NCI-H1436 (cell line): ENCODE measurements at regions not wholly inside any gene's neighbourhood (a gene's known extent, or its start where the extent isn't known, plus 50 kb on each side); places are given as distances from the start of the nearest gene placed in this dataset.

Experiments used
- DNase-seq: peaks from one replicate; lab custom pipeline; 2025; lab: John Stamatoyannopoulos, UW

DNA sequence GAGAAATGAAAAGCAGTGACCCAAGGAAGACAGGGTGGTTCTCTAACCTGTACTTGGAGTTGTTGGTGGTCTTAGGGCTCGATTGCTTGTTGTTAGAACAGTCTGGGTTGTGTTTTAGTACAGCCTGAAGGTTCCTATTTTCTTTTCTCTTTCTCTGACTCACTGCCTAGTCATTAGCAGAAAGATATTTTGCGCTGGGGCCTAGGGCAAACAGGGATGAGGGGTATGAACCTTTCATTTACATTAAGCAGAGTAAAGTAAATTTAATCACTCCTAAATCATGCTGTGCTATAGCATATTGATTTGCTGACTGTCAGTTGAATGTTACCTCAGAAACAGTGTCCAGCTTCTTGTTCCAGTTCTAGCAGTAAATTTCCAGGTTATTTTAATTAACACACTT, 197.2 kb downstream of the RWDD3 start:
- no peak for DNase-seq

DNA sequence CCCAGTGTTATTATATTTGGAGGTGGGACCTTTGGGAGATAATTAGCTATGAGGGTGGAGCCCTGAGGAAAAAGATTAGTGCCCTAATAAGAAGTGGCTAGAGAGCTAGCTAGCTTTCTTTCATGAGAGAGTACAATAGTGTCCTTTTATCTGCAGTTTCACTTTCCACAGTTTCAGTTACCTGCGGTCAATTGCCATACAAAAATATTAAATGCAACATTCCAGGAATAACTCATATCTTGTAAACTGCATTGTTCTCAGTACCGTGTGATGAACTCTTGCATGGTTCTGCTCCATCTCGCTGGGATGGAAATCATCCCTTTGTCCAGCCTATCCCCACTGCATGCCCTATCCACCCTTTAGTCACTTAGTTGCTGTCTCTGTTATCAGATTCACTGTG, 201.6 kb downstream of the RWDD3 start:
- no peak for DNase-seq

GRCh38 chr1:95437011-95437410, 203.0 kb downstream of the RWDD3 start:
- no peak for DNase-seq

GRCh38 chr1:95437781-95438180, 203.8 kb downstream of the RWDD3 start:
- no peak for DNase-seq

GRCh38 chr1:95438218-95438948, 204.4 kb downstream of the RWDD3 start:
- DNase-seq = no peak

DNA sequence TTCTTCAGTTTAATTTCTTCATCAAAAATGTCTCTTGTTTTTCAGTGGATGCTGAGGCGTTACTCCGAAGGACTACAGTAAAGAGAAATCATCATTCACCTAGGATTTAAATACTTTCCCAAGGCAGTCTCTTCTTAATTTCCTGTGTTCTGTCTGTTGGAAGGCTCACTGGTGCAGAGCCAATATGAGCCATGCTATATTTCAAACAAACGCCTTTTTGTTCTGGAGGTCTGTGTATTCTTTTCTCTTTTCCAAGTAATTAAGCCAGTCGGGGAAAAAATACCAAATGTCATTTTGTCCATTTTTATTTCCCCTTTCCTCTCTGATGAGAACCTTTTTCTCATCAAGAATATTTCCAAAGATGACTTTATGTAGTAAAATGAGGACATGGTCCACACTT, 206.5 kb downstream of the RWDD3 start:
- no peak for DNase-seq

DNA sequence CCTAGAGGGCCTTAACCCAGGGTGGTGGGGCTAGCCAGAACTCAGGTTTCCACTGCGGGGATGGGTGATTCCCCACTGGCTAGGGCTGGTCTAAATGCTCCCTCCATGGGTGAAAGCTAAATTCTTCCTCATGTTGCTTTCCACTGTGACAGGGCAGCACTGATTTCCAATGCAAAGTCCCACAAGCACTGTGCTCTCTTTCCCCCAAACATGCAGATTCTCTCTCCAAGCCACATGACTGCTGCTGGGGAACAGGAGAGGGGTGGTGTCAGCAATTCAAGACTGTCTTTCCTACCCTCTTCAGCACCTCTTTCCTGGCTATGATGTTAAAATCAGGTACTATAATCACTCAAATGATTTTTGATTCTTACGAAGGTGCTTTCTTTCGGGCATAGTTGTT, 215.5 kb downstream of the RWDD3 start:
- no peak for DNase-seq

- no peak for DNase-seq
Measured at GRCh38 chr1:95451054-95451453, 217.0 kb downstream of the RWDD3 start.

DNA sequence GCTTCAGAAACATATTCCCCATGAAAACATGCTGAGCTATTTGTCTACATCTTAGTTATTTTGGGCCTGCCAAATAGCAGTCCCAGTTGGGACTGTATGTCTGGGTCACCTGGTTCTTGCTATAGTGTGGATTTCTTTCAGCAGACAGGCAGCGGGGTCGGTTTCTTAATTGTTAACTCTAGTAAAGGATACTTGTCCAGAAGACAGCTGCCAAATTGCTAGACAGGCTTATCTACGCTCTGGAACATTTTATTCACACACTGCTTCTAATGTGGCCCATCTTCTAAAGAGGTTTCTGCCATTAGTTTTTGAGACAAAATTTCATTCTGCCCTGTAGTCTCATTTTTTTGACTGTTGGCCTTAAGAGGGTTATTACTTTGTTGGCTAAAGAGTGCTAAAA, 217.9 kb downstream of the RWDD3 start:
- DNase-seq = no peak

DNA sequence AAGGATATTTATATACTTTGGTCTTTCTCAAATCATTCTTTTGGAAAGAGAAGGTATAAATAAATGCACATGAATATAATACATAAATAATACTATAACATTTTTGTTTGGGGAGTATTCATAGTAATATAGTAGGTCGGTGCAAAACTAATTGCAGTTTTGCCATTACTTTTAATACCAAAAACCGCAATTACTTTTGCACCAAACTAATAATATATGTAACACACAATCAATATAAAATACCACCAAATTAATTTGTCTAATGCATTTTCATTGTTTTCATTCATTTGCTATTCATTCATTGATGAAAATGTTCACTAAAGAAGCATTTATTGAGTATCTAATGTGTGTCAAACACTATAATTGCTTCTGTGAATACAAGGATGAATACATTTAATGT, 219.0 kb downstream of the RWDD3 start:
- no peak for DNase-seq

GRCh38 chr1:95467036-95467435, 233.0 kb downstream of the RWDD3 start:
- no peak for DNase-seq

- no peak for DNase-seq
Measured at GRCh38 chr1:95475686-95476457, 241.9 kb downstream of the RWDD3 start.

DNA sequence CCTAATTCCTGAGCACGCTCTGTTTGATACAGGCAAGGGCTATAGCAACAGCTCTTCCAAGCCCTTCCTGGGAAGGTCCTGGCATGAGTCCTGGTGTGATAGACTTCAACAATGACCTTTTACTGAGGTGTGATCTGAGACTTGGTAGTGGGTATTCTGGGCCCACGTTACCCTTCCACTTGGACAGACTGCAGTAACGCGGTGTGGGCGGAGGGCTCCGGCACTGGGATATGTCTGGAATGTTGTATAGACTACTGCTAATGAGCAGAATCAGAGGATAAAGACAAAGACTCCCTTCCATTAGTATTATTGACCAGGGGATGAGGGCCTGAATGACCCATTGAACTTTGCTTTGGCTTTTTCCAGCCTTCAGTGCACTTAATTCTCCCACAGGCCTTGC, 262.3 kb downstream of the RWDD3 start:
- DNase-seq = no peak

DNA sequence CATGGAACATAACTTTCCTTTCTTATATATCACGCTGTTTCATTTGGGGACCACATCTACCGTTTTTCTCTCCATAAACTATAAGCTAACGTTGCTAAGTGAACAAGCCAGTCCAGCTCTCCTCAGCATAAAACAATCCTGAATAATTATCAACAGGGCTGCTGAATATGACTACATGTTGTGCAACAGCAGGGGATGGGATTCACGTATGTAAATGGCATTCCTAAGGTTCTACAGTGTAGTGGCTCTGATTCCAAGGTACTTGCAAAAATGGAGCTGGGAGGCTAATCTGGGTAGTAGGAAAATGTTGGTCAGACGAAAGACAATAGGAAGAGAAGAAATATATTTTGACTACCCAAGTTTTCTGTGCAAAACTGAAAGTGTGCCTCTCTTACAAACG, 262.8 kb downstream of the RWDD3 start:
- no peak for DNase-seq

DNA sequence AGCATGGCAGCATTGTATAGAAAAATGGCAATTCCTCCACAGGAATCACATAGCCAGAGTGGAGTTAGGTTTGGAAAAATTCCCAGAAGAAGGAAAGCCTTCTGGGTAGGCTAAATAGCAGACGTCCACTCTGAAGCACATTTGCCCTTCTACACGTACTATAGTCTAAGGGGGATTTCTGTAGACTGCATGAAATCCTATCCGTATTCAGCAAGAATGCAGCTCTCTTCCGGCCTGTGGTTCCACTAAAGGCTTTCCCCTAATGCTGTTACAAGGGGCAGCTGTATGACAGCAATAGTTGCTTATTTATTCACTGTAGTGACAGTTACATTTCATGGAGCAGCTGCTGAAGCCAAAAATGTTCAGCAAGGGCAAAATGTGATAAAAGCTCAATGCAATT, 263.6 kb downstream of the RWDD3 start:
- DNase-seq = no peak

GRCh38 chr1:95503278-95504030, 269.4 kb downstream of the RWDD3 start:
- no peak for DNase-seq

DNA sequence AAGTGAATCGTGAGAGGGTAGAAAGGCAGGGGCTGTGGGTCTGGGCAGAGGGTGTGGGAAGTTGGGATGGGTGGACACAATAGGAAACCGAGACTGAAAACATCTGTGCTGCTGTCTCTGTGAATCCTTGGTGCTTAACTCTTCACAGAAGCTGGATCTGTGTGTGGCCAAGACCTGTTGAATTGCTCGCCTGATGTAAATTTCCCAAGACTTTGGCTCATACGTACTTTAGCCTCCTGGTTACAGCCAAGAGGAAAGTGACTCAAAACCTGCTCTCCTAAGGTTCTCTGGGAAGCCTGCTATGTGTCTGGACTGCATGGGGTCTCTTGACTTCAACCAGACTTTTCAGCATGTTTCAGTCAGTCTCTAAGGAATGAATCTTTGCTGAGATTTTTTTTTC, 270.3 kb downstream of the RWDD3 start:
- no peak for DNase-seq

- DNase-seq = no peak
Measured at GRCh38 chr1:95506736-95507414, 272.9 kb downstream of the RWDD3 start.

DNA sequence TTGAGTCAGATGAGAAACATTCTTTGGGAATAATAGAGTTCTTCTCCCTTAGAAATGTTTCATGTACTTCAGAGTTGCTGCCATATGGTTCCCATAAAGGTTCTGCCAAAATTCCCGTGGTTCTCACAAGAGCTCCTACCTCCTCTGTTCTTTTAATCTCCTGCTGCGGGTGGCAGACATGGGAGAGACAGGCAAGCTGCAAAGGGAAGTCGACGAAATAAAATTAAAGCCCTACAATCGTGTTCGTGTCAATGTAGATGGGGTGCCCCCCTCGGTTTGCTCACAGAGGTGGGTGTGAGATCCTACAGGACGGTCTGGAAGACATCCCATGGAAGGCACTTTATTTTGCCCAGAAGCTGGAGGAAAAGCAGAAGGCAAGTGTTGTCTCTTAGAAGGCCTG, 276.0 kb downstream of the RWDD3 start:
- DNase-seq = no peak

DNA sequence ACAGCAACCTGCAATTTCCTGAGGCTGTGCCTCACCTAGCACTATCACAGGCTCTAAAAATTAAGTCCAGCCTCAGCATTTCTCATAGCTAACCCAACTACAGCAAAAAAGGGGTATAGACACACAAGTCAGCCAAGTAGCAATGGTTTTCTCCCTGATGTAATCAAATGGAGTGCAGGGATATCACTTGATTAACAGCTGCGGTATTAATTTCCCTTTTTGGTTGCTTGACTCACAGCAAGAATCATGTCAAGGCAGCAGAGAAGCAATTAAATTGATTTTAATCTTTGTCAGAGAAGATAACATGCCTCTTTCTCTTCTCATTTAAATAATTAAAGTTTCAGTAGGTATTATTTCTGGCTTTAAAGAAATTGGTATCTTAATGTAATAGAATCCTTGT, 278.9 kb downstream of the RWDD3 start:
- DNase-seq = no peak

DNA sequence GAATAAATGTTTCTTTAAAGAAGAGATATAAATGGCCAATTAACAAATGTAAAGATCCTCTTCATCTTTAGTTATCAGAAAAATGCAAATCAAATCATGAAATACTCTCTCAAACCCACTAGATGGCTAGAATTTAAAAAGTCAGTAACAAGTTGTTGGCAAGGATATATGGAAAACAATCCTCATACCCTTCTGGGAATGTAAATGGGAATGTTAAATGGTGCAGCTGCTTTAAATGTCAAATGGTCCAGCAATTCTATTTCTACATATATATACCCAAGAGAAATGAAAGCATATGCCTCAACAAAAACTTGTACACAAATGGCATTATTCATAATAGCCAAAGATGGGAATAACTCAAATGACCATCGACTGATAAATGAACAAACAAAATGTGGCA, 283.5 kb downstream of the RWDD3 start:
- DNase-seq = no peak

DNA sequence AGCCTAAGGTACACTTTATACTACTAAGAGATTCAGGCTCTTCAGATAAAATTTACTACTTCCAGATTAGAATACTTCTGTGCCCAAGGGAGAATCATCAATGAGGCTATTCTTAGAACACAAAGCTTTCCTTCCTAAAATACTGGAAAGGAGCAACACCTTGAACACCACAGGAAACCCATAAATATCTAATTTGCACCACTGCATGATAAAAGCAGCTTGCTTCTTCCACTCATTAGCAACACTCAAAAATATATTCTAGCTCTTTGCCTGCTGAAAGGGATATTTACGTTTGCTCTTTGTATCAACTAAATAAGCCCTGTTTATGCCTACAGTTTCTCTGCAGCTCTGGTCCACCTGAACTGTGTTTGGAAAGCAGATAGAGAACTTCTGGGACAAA, 284.3 kb downstream of the RWDD3 start:
- no peak for DNase-seq
